GM12891 (cell line): ENCODE measurements at regions not wholly inside any gene's neighbourhood (a gene's known extent, or its start where the extent isn't known, plus 50 kb on each side); places are given as distances from the start of the nearest gene placed in this dataset.

ENCODE experiments used
- POLR2A ChIP-seq: IDR thresholded peaks from 2 replicates; pipeline ENCODE4 v1.6.1; 2011; ENCODE audit warnings: low read depth, low read length, control low read depth
- POLR2AphosphoS5 ChIP-seq: IDR thresholded peaks from 2 replicates; pipeline ENCODE4 v1.6.1; 2011; ENCODE audit warnings: low read depth, low read length, control low read depth
- POU2F2 ChIP-seq: IDR thresholded peaks from 2 replicates; pipeline ENCODE4 v1.6.1; 2011; ENCODE audit warnings: low read depth, mild to moderate bottlenecking, control low read depth, low read length, moderate library complexity
- SPI1 ChIP-seq: IDR thresholded peaks from 2 replicates; pipeline ENCODE4 v1.6.1; 2011; ENCODE audit warnings: low read depth, low read length, control low read depth
- TAF1 ChIP-seq: IDR thresholded peaks from 2 replicates; pipeline ENCODE4 v1.6.1; 2011; ENCODE audit warnings: low read depth, low read length, control low read depth

DNA sequence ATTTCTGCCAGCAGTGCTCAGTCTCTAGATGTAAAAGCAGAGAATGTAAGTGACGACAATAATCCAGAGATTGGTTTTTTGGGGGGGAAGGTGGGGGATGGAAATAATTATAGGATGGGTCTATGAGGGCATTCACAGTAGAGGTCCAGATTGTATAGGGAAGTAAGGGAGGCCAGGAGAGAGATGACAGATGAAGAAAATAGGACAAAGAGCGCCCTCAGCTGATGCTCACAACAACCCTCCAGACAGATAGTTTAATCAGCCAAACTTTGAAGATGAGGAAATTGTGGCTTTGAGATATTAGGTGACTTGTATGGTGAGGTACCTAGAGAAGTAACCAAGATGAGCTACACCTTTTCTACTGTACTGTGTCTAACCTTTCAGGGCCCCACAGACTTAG lies 137.9 kb downstream of the MAGEB17 start:
- TF ChIP-seq POLR2A = no peak
- no peak for TF ChIP-seq TAF1
- no peak for TF ChIP-seq POLR2AphosphoS5
- no peak for TF ChIP-seq SPI1
- TF ChIP-seq POU2F2 = no peak
